ENCODE measurements at regions not wholly inside any gene's neighbourhood (a gene's known extent, or its start where the extent isn't known, plus 50 kb on each side); places are given as distances from the start of the nearest gene placed in this dataset.

- H3K27me3 Mint-ChIP-seq (ENCODE audit: low read depth): peaks cover 12% of the 10 kb centered on the region
Measured at GRCh38 chr14:96673706-96674105, 123.5 kb upstream of the VRK1 start.

DNA sequence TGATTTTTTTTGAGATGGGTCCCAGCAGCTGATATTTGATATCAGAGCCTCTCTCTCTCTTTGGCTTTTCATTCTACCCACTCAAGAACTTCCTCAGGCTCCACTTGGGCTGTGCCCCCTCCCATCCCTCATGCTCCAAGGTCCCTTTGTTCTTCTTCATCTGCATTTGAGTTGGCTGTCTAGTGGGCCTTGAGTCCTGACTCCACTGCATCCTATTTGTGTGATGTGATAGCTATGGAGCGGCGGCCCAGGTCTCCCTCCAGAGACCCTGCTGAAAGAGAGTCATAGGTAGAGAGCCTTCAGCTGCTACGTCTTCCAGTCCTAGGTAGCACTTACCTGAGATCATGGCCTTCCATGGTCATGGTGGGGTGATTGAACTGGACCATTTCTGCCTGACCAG is 123.1 kb upstream of the VRK1 start:
- H3K4me1 Mint-ChIP-seq (ENCODE audit: low read depth): no peaks in the 10 kb centered on the region
- H3K36me3 Mint-ChIP-seq (ENCODE audit: low read depth): no peaks in the 10 kb centered on the region
- no peak overlapping the region for H3K4me3 Mint-ChIP-seq
- H3K27ac Mint-ChIP-seq: no peak overlapping the region
- ATAC-seq (no peak), DNase-seq (no peak)
- no peaks in the 10 kb centered on the region for H3K9me3 Mint-ChIP-seq (ENCODE audit: insufficient read depth)
- CTCF ChIA-PET: no interaction called here
- POLR2A ChIA-PET: no interaction called here
- H3K27me3 Mint-ChIP-seq (ENCODE audit: low read depth): peaks cover 12% of the 10 kb centered on the region

More at GRCh38 chr14:96673706-96674105, 123.5 kb upstream of the VRK1 start:
- ATAC-seq: no peak
- H3K9me3 Mint-ChIP-seq (ENCODE audit: insufficient read depth): no peaks in the 10 kb centered on the region
- CTCF ChIA-PET: no interaction called here
- no peak overlapping the region for H3K4me3 Mint-ChIP-seq
- no peaks in the 10 kb centered on the region for H3K36me3 Mint-ChIP-seq (ENCODE audit: low read depth)
- POLR2A ChIA-PET: no interaction called here
- no peak for DNase-seq
- H3K27ac Mint-ChIP-seq: no peak overlapping the region
- H3K4me1 Mint-ChIP-seq (ENCODE audit: low read depth): no peaks in the 10 kb centered on the region

GRCh38 chr14:96676166-96676565 is 121.0 kb upstream of the VRK1 start:
- DNase-seq (no peak), ATAC-seq (no peak)
- no peaks in the 10 kb centered on the region for H3K36me3 Mint-ChIP-seq (ENCODE audit: low read depth)
- no peaks in the 10 kb centered on the region for H3K4me1 Mint-ChIP-seq (ENCODE audit: low read depth)
- H3K27me3 Mint-ChIP-seq (ENCODE audit: low read depth): peaks cover 15% of the 10 kb centered on the region
- no peak overlapping the region for H3K27ac Mint-ChIP-seq
- H3K4me3 Mint-ChIP-seq: no peak overlapping the region
- ChIA-PET POLR2A (no interaction called here), CTCF (no interaction called here)
- H3K9me3 Mint-ChIP-seq (ENCODE audit: insufficient read depth): no peaks in the 10 kb centered on the region

DNA sequence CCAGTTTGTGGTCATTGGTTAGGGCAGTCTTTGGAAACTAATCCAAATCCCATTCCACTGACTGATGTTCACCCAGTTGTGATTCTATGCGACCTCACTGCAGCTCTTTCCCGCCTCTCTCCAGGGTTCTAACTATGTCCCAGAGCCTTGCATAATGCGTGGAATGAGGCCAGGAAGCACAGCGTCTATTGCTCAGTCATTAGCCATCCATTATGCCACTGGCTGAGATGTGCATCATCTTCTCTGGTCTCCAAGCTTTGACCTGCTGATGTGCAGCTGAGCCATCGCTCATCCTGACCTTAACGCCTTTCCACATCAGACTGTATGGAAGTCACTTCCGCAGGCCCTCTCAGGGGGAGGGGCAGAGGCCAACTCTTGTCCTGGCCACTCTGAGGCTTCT is 115.4 kb upstream of the VRK1 start:
- peaks cover 12% of the 10 kb centered on the region for H3K27me3 Mint-ChIP-seq (ENCODE audit: low read depth)
- no peak overlapping the region for H3K27ac Mint-ChIP-seq
- ChIA-PET POLR2A (no interaction called here), CTCF (no interaction called here)
- H3K9me3 Mint-ChIP-seq (ENCODE audit: insufficient read depth): no peaks in the 10 kb centered on the region
- no peaks in the 10 kb centered on the region for H3K4me1 Mint-ChIP-seq (ENCODE audit: low read depth)
- no peak for DNase-seq
- H3K36me3 Mint-ChIP-seq (ENCODE audit: low read depth): no peaks in the 10 kb centered on the region
- ATAC-seq: no peak
- H3K4me3 Mint-ChIP-seq: no peak overlapping the region

- CTCF ChIA-PET: no interaction called here
- peaks cover 11% of the 10 kb centered on the region for H3K27me3 Mint-ChIP-seq (ENCODE audit: low read depth)
- ATAC-seq (no peak), DNase-seq (no peak)
- no peaks in the 10 kb centered on the region for H3K36me3 Mint-ChIP-seq (ENCODE audit: low read depth)
- no peak overlapping the region for H3K4me3 Mint-ChIP-seq
- no peaks in the 10 kb centered on the region for H3K4me1 Mint-ChIP-seq (ENCODE audit: low read depth)
- no peaks in the 10 kb centered on the region for H3K9me3 Mint-ChIP-seq (ENCODE audit: insufficient read depth)
- no peak overlapping the region for H3K27ac Mint-ChIP-seq
- POLR2A ChIA-PET: no interaction called here
Measured at GRCh38 chr14:96682401-96682800, 114.8 kb upstream of the VRK1 start.

DNA sequence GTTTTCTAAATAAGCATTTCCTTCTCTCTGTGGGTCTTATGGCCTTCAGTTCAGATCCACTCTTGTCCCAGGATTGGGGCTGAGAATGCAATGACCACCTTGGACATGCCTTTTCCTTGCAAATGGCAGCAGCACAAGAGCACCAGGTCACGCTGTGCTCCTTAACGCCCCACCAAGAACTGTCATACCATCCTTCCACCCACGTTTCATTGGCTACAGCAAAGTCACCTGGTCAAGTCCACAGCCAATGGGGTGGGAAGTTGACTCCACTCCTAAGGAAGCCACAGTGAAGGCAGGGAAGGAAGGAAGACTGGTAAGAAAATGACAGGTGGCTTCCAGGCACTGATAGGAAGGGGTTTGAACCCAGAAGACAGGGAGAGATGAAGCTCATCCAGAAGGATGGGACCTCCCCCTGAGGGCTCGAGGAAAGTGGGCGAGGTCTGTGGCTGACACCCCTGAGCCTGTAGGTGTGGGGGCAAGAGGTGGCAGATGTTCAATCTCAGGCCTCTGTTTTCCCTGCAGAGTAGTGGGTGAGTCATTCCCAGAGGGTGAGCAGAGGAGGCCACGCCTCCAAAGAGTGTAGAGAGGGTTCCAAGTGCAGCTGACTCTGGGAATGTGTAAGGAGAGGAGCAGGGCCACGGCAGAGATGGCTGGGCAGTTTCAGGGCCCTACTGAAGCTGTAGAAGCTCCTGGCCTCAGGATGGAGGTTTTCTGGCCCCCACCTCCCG is 113.5 kb upstream of the VRK1 start:
- ChIA-PET POLR2A (no interaction called here), CTCF (no interaction called here)
- Mint-ChIP-seq H3K4me1 (ENCODE audit: low read depth) (no peaks in the 10 kb centered on the region), H3K27ac (no peak overlapping the region), H3K4me3 (no peak overlapping the region), H3K9me3 (ENCODE audit: insufficient read depth) (no peaks in the 10 kb centered on the region), H3K36me3 (ENCODE audit: low read depth) (no peaks in the 10 kb centered on the region), H3K27me3 (ENCODE audit: low read depth) (peaks cover 7% of the 10 kb centered on the region)
- ATAC-seq: no peak
- DNase-seq: no peak

- no peaks in the 10 kb centered on the region for H3K36me3 Mint-ChIP-seq (ENCODE audit: low read depth)
- H3K27ac Mint-ChIP-seq: no peak overlapping the region
- H3K27me3 Mint-ChIP-seq (ENCODE audit: low read depth): peaks cover 6% of the 10 kb centered on the region
- ATAC-seq: no peak
- ChIA-PET CTCF (no interaction called here), POLR2A (no interaction called here)
- H3K9me3 Mint-ChIP-seq (ENCODE audit: insufficient read depth): no peaks in the 10 kb centered on the region
- no peak for DNase-seq
- H3K4me1 Mint-ChIP-seq (ENCODE audit: low read depth): no peaks in the 10 kb centered on the region
- no peak overlapping the region for H3K4me3 Mint-ChIP-seq
Measured at GRCh38 chr14:96686126-96686525, 111.1 kb upstream of the VRK1 start.

GRCh38 chr14:96688629-96689028 is 108.6 kb upstream of the VRK1 start:
- Mint-ChIP-seq H3K4me1 (ENCODE audit: low read depth) (no peaks in the 10 kb centered on the region), H3K4me3 (no peak overlapping the region), H3K27me3 (ENCODE audit: low read depth) (peaks cover 8% of the 10 kb centered on the region), H3K27ac (no peak overlapping the region), H3K36me3 (ENCODE audit: low read depth) (no peaks in the 10 kb centered on the region), H3K9me3 (ENCODE audit: insufficient read depth) (no peaks in the 10 kb centered on the region)
- ChIA-PET CTCF (no interaction called here), POLR2A (no interaction called here)
- DNase-seq: no peak
- ATAC-seq: no peak

- Mint-ChIP-seq H3K9me3 (ENCODE audit: insufficient read depth) (no peaks in the 10 kb centered on the region), H3K4me1 (ENCODE audit: low read depth) (no peaks in the 10 kb centered on the region), H3K36me3 (ENCODE audit: low read depth) (no peaks in the 10 kb centered on the region), H3K27ac (no peak overlapping the region), H3K4me3 (no peak overlapping the region), H3K27me3 (ENCODE audit: low read depth) (peaks cover 6% of the 10 kb centered on the region)
- DNase-seq (no peak), ATAC-seq (no peak)
- ChIA-PET POLR2A (no interaction called here), CTCF (interaction anchor here (1.4 kb wide), 1 partner anchor 50 kb away, joined by 3 read pairs; no protein-coding TSS in a partner anchor)
Measured at GRCh38 chr14:96690713-96691383, 106.3 kb upstream of the VRK1 start.

GRCh38 chr14:96693252-96693820 is 103.8 kb upstream of the VRK1 start:
- DNase-seq: no peak
- peaks cover 7% of the 10 kb centered on the region for H3K27me3 Mint-ChIP-seq (ENCODE audit: low read depth)
- H3K4me1 Mint-ChIP-seq (ENCODE audit: low read depth): no peaks in the 10 kb centered on the region
- POLR2A ChIA-PET: no interaction called here
- H3K36me3 Mint-ChIP-seq (ENCODE audit: low read depth): no peaks in the 10 kb centered on the region
- no peak overlapping the region for H3K4me3 Mint-ChIP-seq
- no peak overlapping the region for H3K27ac Mint-ChIP-seq
- no peaks in the 10 kb centered on the region for H3K9me3 Mint-ChIP-seq (ENCODE audit: insufficient read depth)
- no peak for ATAC-seq
- CTCF ChIA-PET: interaction anchor here (0.9 kb wide), 1 partner anchor 30 kb away, joined by 4 read pairs; no protein-coding TSS in a partner anchor

- Mint-ChIP-seq H3K36me3 (ENCODE audit: low read depth) (no peaks in the 10 kb centered on the region), H3K9me3 (ENCODE audit: insufficient read depth) (no peaks in the 10 kb centered on the region), H3K27ac (no peak overlapping the region), H3K27me3 (ENCODE audit: low read depth) (peaks cover 5% of the 10 kb centered on the region), H3K4me3 (no peak overlapping the region), H3K4me1 (ENCODE audit: low read depth) (no peaks in the 10 kb centered on the region)
- POLR2A ChIA-PET: no interaction called here
- no peak for ATAC-seq
- DNase-seq: no peak
- CTCF ChIA-PET: interaction anchor here (0.9 kb wide), 1 partner anchor 30 kb away, joined by 4 read pairs; no protein-coding TSS in a partner anchor
Measured at GRCh38 chr14:96693987-96694386, 103.2 kb upstream of the VRK1 start.

GRCh38 chr14:96698960-96699539 is 98.1 kb upstream of the VRK1 start:
- POLR2A ChIA-PET: no interaction called here
- Mint-ChIP-seq H3K27ac (no peak overlapping the region), H3K4me1 (ENCODE audit: low read depth) (no peaks in the 10 kb centered on the region), H3K4me3 (no peak overlapping the region), H3K9me3 (ENCODE audit: insufficient read depth) (no peaks in the 10 kb centered on the region), H3K36me3 (ENCODE audit: low read depth) (no peaks in the 10 kb centered on the region), H3K27me3 (ENCODE audit: low read depth) (peaks cover 3% of the 10 kb centered on the region)
- ATAC-seq (no peak), DNase-seq (peak; percentile 25)
- CTCF ChIA-PET: interaction anchor here (0.9 to 1.2 kb wide), 2 partner anchors 24 to 40 kb away, joined by 3 read pairs; no protein-coding TSS in a partner anchor
